OCI-LY7 (cell line): ENCODE measurements at regions not wholly inside any gene's neighbourhood (a gene's known extent, or its start where the extent isn't known, plus 50 kb on each side); places are given as distances from the start of the nearest gene placed in this dataset.

Experiments used
- BruUV-seq: library from RNA; stranded (reverse); fragments of 400-500 nt; replicated peaks from 2 replicates; lab custom pipeline; 2021; lab: Mats Ljungman, UMichigan
- CTCF ChIA-PET: fragments of 300-600 bp; sonication (Branson Sonifier 250); formaldehyde crosslinking; loops from one replicate; lab custom pipeline; 2022; ENCODE audit warnings: antibody characterized with exemption; ENCODE audit not compliant: unreplicated experiment; lab: Charles Lee
- POLR2A ChIA-PET: fragments of 300-600 bp; sonication (Branson Sonifier 250); formaldehyde crosslinking; loops from one replicate; lab custom pipeline; 2022; ENCODE audit warnings: antibody characterized with exemption; lab: Charles Lee
- DNase-seq: peaks from one replicate; pipeline ENCODE4 v3.0.0-alpha.2; 2015; ENCODE audit warnings: low spot score
- H2AFZ ChIP-seq: fragments of 200-600 bp; sonication (generic), shearing (Covaris generic); 2 replicates; pipeline ENCODE4 v1.6.1; 2014; ENCODE audit warnings: mild to moderate bottlenecking, antibody characterized with exemption, low read length, moderate library complexity
- H3K27ac ChIP-seq: fragments of 200-600 bp; sonication (generic); 2 replicates; pipeline ENCODE4 v1.5.1; 2014; ENCODE audit warnings: mixed run types, low read depth, mild to moderate bottlenecking, moderate library complexity, low read length, inconsistent platforms; ENCODE audit not compliant: poor library complexity, severe bottlenecking
- H3K36me3 ChIP-seq: fragments of 200-600 bp; sonication (generic); 2 replicates; pipeline ENCODE4 v1.6.1; 2014; ENCODE audit warnings: mild to moderate bottlenecking, antibody characterized with exemption, low read length, moderate library complexity, mixed read lengths; ENCODE audit not compliant: insufficient read depth
- H3K4me1 ChIP-seq: fragments of 200-600 bp; sonication (generic); 2 replicates; pipeline ENCODE4 v1.5.1; 2014; ENCODE audit warnings: mild to moderate bottlenecking, low read length; ENCODE audit not compliant: insufficient read depth, poor library complexity, severe bottlenecking
- H3K4me2 ChIP-seq: fragments of 200-600 bp; sonication (generic); 2 replicates; pipeline ENCODE4 v1.6.1; 2014; ENCODE audit warnings: mild to moderate bottlenecking, low read length
- H3K4me3 ChIP-seq: fragments of 200-600 bp; sonication (generic); 2 replicates; pipeline ENCODE4 v1.5.1; 2014; ENCODE audit warnings: mild to moderate bottlenecking, low read depth, low read length; ENCODE audit not compliant: poor library complexity, severe bottlenecking
- H3K79me2 ChIP-seq: fragments of 200-600 bp; sonication (generic); 2 replicates; pipeline ENCODE4 v1.6.1; 2016; ENCODE audit warnings: low read depth, mild to moderate bottlenecking, low read length, moderate library complexity, mixed read lengths; ENCODE audit not compliant: insufficient read depth
- H3K9me2 ChIP-seq: fragments of 200-600 bp; sonication (generic); 2 replicates; pipeline ENCODE4 v1.6.1; 2016; ENCODE audit warnings: mild to moderate bottlenecking, low read length, mixed read lengths; ENCODE audit not compliant: insufficient read depth
- H3K9me3 ChIP-seq: fragments of 200-600 bp; sonication (generic); 2 replicates; pipeline ENCODE4 v1.6.1; 2014; ENCODE audit warnings: mild to moderate bottlenecking, mixed run types, low read length, mixed read lengths
- H4K20me1 ChIP-seq: fragments of 200-600 bp; sonication (generic); 2 replicates; pipeline ENCODE4 v1.6.1; 2014; ENCODE audit warnings: mild to moderate bottlenecking, antibody characterized with exemption, low read length, moderate library complexity, mixed read lengths; ENCODE audit not compliant: insufficient read depth
- CTCF ChIP-seq: fragments of 200-600 bp; sonication (generic); conservative IDR thresholded peaks from 2 replicates; pipeline ENCODE4 v1.5.1; 2014; ENCODE audit warnings: mild to moderate bottlenecking, antibody characterized with exemption, low read length, moderate library complexity, mixed read lengths
- EZH2phosphoT487 ChIP-seq: fragments of 200-600 bp; sonication (generic); IDR thresholded peaks from 2 replicates; pipeline ENCODE4 v1.6.1; 2018; ENCODE audit warnings: low read depth, borderline replicate concordance, mild to moderate bottlenecking, mixed run types, antibody characterized with exemption, low read length, moderate library complexity, mixed read lengths
- intact Hi-C: fragments of 100-400 bp; cut with micrococcal nuclease; formaldehyde crosslinking; loops from one replicate; pipeline ENCODE4 v1.10.0; 2022; ENCODE audit not compliant: unreplicated experiment

- H4K20me1 ChIP-seq, result no peaks in the 10 kb centered on the region
- no peaks in the 10 kb centered on the region for H3K79me2 ChIP-seq
- H3K9me2 ChIP-seq, result no peaks in the 10 kb centered on the region
- H2AFZ ChIP-seq, result no peak overlapping the region
- no TSS peak for BruUV-seq
- no peak for DNase-seq
- CTCF ChIA-PET, result no interaction called here
- no peaks in the 10 kb centered on the region for H3K36me3 ChIP-seq
- H3K4me1 ChIP-seq, result no peaks in the 10 kb centered on the region
- intact Hi-C loops, result no loop called here
- no peak overlapping the region for H3K4me2 ChIP-seq
- H3K27ac ChIP-seq, result no peak overlapping the region
- H3K4me3 ChIP-seq, result no peak overlapping the region
- TF ChIP-seq CTCF, result no peak
- no peak for TF ChIP-seq EZH2phosphoT487
- POLR2A ChIA-PET, result no interaction called here
- no peaks in the 10 kb centered on the region for H3K9me3 ChIP-seq
Measured at GRCh38 chr2:18677280-18677679, 87.9 kb upstream of the NT5C1B start.

- BruUV-seq, result no TSS peak
- no peak overlapping the region for H2AFZ ChIP-seq
- ChIA-PET POLR2A (no interaction called here), CTCF (no interaction called here)
- no peaks in the 10 kb centered on the region for H4K20me1 ChIP-seq
- no peaks in the 10 kb centered on the region for H3K79me2 ChIP-seq
- H3K9me3 ChIP-seq, result no peaks in the 10 kb centered on the region
- H3K36me3 ChIP-seq, result no peaks in the 10 kb centered on the region
- TF ChIP-seq EZH2phosphoT487, result no peak
- no peak for TF ChIP-seq CTCF
- no peak overlapping the region for H3K4me3 ChIP-seq
- intact Hi-C loops, result no loop called here
- H3K9me2 ChIP-seq, result no peaks in the 10 kb centered on the region
- no peak overlapping the region for H3K27ac ChIP-seq
- no peaks in the 10 kb centered on the region for H3K4me1 ChIP-seq
- no peak overlapping the region for H3K4me2 ChIP-seq
- DNase-seq, result no peak
Measured at GRCh38 chr2:18674309-18674708, 84.9 kb upstream of the NT5C1B start.

- TF ChIP-seq EZH2phosphoT487 (no peak), CTCF (no peak)
- DNase-seq, result no peak
- Histone ChIP-seq H3K4me3 (no peak overlapping the region), H3K4me1 (no peaks in the 10 kb centered on the region), H3K27ac (no peak overlapping the region), H3K36me3 (no peaks in the 10 kb centered on the region), H2AFZ (no peak overlapping the region), H3K9me3 (no peaks in the 10 kb centered on the region), H3K4me2 (no peak overlapping the region), H3K9me2 (no peaks in the 10 kb centered on the region), H4K20me1 (no peaks in the 10 kb centered on the region), H3K79me2 (no peaks in the 10 kb centered on the region)
- no TSS peak for BruUV-seq
- CTCF ChIA-PET, result no interaction called here
- POLR2A ChIA-PET, result no interaction called here
- intact Hi-C loops, result no loop called here
Measured at GRCh38 chr2:18671363-18671762, 82.0 kb upstream of the NT5C1B start.
